ENCODE measurements at regions not wholly inside any gene's neighbourhood (a gene's known extent, or its start where the extent isn't known, plus 50 kb on each side); places are given as distances from the start of the nearest gene placed in this dataset.

DNA sequence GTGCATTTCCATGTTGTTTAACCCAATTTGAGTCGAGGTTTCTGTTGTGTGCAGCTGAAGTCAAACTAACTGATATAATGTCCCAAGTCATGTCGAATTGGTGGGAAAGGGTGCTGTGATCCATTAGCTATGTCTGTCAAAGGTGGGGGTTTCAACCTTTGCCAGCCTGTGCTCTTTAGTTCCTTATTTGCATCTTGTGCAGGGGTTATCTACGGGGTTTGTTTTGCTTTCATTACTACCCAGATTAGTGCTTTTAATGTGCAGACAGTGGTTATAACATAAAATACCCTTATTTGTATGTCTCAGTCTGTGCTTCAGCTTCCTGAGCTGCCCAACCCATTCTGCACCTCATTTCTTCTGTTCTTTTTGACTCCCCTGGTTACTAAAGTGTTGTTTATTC lies 271.9 kb upstream of the CXCR4 start:
- no peaks in the 10 kb centered on the region for H3K36me3 ChIP-seq (replicated peaks in 1 of 2; ENCODE audit: control insufficient read depth in 1 of 2, insufficient read depth in 2 of 2, low read length in 1 of 2)
- H4K20me1 ChIP-seq (ENCODE audit: insufficient read depth): no peaks in the 10 kb centered on the region
- CTCF ChIA-PET: interaction anchor here (2.4 kb wide), 1 partner anchor 476 kb away, joined by 7 read pairs; no protein-coding TSS in a partner anchor
- no peak overlapping the region for H3K4me2 ChIP-seq
- H3K4me3 ChIP-seq (ENCODE audit: low read depth in 2 of 2, low read length in 1 of 2): no peak overlapping the region
- no peaks in the 10 kb centered on the region for H3F3A ChIP-seq (replicated peaks; ENCODE audit: insufficient read depth)
- H3K4me1 ChIP-seq (ENCODE audit: control insufficient read depth in 1 of 2, insufficient read depth in 2 of 2, low read depth in 1 of 2, low read length in 1 of 2): no peaks in the 10 kb centered on the region
- 15% methylated on average over 3 of the region's 3 CpGs for WGBS (ENCODE audit: low lambda C conversion rate)
- H3K79me2 ChIP-seq (ENCODE audit: insufficient read depth): no peaks in the 10 kb centered on the region
- no peaks in the 10 kb centered on the region for H3K9me2 ChIP-seq
- no peak overlapping the region for H3K9ac ChIP-seq
- DNase-seq: no peak
- H3K27ac ChIP-seq (ENCODE audit: low read depth in 2 of 2, low read length in 1 of 2): no peak overlapping the region
- H2AFZ ChIP-seq (ENCODE audit: low read depth): no peak overlapping the region
- POLR2A ChIA-PET: no interaction called here
- no peaks in the 10 kb centered on the region for H3K9me3 ChIP-seq
- H3K27me3 ChIP-seq (ENCODE audit: insufficient read depth): no peaks in the 10 kb centered on the region
- TF ChIP-seq POLR2AphosphoS5 (IDR thresholded peaks at IDR 0.05; ENCODE audit: low read depth, low read length) (no peak), MEF2A (IDR thresholded peaks at IDR 0.05; ENCODE audit: borderline replicate concordance, low read depth) (no peak), FOSL2 (IDR thresholded peaks at IDR 0.05; ENCODE audit: borderline replicate concordance, low read depth) (no peak), FOXM1 (IDR thresholded peaks at IDR 0.05; ENCODE audit: low read depth) (no peak), SIN3A (IDR thresholded peaks at IDR 0.05; ENCODE audit: borderline replicate concordance, low read depth, low read length) (no peak), TAF1 (IDR thresholded peaks at IDR 0.05; ENCODE audit: borderline replicate concordance, low read depth, low read length) (no peak), MXI1 (IDR thresholded peaks at IDR 0.05; ENCODE audit: low read depth, low read length) (no peak), TEAD4 (IDR thresholded peaks at IDR 0.05; ENCODE audit: borderline replicate concordance, insufficient read depth) (no peak), YY1 (IDR thresholded peaks at IDR 0.05; ENCODE audit: low read depth) (no peak), EZH2phosphoT487 (IDR thresholded peaks at IDR 0.05; ENCODE audit: borderline replicate concordance, low read depth) (no peak), SMC3 (IDR thresholded peaks at IDR 0.05; ENCODE audit: low read depth, low read length) (no peak), RXRA (IDR thresholded peaks at IDR 0.05; ENCODE audit: borderline replicate concordance, low read depth) (no peak), EP300 (IDR thresholded peaks at IDR 0.05; ENCODE audit: borderline replicate concordance in 1 of 2, low read depth in 1 of 2, low read length in 1 of 2) (no peak), GABPA (IDR thresholded peaks at IDR 0.05; ENCODE audit: low read depth) (no peak), JUND (IDR thresholded peaks at IDR 0.05) (no peak)
- TF ChIP-seq, protein P1, sequence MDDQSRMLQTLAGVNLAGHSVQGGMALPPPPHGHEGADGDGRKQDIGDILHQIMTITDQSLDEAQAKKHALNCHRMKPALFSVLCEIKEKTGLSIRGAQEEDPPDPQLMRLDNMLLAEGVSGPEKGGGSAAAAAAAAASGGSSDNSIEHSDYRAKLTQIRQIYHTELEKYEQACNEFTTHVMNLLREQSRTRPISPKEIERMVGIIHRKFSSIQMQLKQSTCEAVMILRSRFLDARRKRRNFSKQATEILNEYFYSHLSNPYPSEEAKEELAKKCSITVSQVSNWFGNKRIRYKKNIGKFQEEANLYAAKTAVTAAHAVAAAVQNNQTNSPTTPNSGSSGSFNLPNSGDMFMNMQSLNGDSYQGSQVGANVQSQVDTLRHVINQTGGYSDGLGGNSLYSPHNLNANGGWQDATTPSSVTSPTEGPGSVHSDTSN (IDR thresholded peaks at IDR 0.05): no peak
- TF ChIP-seq, protein P2, sequence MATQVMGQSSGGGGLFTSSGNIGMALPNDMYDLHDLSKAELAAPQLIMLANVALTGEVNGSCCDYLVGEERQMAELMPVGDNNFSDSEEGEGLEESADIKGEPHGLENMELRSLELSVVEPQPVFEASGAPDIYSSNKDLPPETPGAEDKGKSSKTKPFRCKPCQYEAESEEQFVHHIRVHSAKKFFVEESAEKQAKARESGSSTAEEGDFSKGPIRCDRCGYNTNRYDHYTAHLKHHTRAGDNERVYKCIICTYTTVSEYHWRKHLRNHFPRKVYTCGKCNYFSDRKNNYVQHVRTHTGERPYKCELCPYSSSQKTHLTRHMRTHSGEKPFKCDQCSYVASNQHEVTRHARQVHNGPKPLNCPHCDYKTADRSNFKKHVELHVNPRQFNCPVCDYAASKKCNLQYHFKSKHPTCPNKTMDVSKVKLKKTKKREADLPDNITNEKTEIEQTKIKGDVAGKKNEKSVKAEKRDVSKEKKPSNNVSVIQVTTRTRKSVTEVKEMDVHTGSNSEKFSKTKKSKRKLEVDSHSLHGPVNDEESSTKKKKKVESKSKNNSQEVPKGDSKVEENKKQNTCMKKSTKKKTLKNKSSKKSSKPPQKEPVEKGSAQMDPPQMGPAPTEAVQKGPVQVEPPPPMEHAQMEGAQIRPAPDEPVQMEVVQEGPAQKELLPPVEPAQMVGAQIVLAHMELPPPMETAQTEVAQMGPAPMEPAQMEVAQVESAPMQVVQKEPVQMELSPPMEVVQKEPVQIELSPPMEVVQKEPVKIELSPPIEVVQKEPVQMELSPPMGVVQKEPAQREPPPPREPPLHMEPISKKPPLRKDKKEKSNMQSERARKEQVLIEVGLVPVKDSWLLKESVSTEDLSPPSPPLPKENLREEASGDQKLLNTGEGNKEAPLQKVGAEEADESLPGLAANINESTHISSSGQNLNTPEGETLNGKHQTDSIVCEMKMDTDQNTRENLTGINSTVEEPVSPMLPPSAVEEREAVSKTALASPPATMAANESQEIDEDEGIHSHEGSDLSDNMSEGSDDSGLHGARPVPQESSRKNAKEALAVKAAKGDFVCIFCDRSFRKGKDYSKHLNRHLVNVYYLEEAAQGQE (IDR thresholded peaks at IDR 0.05; ENCODE audit: low read depth, low read length): no peak
- TF ChIP-seq, protein P3, sequence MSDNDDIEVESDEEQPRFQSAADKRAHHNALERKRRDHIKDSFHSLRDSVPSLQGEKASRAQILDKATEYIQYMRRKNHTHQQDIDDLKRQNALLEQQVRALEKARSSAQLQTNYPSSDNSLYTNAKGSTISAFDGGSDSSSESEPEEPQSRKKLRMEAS (IDR thresholded peaks at IDR 0.05; ENCODE audit: low read depth): no peak
- TF ChIP-seq, protein P4, sequence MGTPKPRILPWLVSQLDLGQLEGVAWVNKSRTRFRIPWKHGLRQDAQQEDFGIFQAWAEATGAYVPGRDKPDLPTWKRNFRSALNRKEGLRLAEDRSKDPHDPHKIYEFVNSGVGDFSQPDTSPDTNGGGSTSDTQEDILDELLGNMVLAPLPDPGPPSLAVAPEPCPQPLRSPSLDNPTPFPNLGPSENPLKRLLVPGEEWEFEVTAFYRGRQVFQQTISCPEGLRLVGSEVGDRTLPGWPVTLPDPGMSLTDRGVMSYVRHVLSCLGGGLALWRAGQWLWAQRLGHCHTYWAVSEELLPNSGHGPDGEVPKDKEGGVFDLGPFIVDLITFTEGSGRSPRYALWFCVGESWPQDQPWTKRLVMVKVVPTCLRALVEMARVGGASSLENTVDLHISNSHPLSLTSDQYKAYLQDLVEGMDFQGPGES (IDR thresholded peaks at IDR 0.05; ENCODE audit: low read depth, low read length): no peak
